Spleen (tissue), 7 donors: ENCODE measurements at regions not wholly inside any gene's neighbourhood (a gene's known extent, or its start where the extent isn't known, plus 50 kb on each side); places are given as distances from the start of the nearest gene placed in this dataset.

Experiments used
- POLR2A ChIP-seq, 3 donors: fragments of 450-650 bp; IDR thresholded peaks; one replicate each; pipeline ENCODE4 v1.5.1; 2017; ENCODE audit warnings: antibody characterized with exemption in 3 of 3, mild to moderate bottlenecking in 1 of 3
- TF ChIP-seq, protein P1 (sequence below), 11 experiments: fragments of 200-600 bp in 7 of 11; fragments of 450-650 bp in 4 of 11; sonication (generic) in 4 of 11; IDR thresholded peaks in 8 of 11; conservative IDR thresholded peaks in 3 of 11; 1 replicate in 7 of 11; 2 replicates in 4 of 11; pipeline versions ENCODE4 v1.4.0 to v1.8.0; 2016 to 2021; ENCODE audit warnings: antibody characterized with exemption in 11 of 11, inconsistent platforms in 4 of 11, mild to moderate bottlenecking in 1 of 11
- donor health status: DM: no; HTN: no; CAD: no; lungs with moderate emphysema.
- donor health status: DM: no; HTN: no; CAD: no.
- donor health status: DM: no; HTN: no; CAD: no.

DNA sequence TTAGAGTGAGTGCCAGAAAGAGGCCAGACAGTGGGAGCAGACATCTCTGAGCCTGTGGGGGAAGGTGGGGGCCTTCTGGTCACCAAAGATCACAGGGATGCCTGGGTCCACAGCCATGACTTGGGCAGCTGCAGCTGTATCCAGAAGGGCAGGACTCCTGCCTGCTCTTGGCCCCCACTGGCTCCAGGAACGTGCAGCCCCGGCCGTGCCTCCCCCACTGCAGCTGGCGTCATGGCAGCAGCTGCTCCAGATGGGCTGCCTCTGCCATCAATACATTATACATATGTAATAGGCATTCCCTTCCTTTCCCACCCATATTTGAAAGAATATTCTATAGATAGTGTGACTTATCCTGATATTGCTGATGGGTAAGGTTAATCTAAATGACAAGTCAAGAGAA, 195.5 kb upstream of the SNX19 start:
- TF ChIP-seq, protein P1, sequence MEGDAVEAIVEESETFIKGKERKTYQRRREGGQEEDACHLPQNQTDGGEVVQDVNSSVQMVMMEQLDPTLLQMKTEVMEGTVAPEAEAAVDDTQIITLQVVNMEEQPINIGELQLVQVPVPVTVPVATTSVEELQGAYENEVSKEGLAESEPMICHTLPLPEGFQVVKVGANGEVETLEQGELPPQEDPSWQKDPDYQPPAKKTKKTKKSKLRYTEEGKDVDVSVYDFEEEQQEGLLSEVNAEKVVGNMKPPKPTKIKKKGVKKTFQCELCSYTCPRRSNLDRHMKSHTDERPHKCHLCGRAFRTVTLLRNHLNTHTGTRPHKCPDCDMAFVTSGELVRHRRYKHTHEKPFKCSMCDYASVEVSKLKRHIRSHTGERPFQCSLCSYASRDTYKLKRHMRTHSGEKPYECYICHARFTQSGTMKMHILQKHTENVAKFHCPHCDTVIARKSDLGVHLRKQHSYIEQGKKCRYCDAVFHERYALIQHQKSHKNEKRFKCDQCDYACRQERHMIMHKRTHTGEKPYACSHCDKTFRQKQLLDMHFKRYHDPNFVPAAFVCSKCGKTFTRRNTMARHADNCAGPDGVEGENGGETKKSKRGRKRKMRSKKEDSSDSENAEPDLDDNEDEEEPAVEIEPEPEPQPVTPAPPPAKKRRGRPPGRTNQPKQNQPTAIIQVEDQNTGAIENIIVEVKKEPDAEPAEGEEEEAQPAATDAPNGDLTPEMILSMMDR (IDR thresholded peaks at IDR 0.05 in 8 of 11, conservative IDR thresholded peaks at IDR 0.05 in 3 of 11), result no peak
- TF ChIP-seq POLR2A (IDR thresholded peaks at IDR 0.05), result no peak
